ENCODE measurements at regions not wholly inside any gene's neighbourhood (a gene's known extent, or its start where the extent isn't known, plus 50 kb on each side); places are given as distances from the start of the nearest gene placed in this dataset.

DNA sequence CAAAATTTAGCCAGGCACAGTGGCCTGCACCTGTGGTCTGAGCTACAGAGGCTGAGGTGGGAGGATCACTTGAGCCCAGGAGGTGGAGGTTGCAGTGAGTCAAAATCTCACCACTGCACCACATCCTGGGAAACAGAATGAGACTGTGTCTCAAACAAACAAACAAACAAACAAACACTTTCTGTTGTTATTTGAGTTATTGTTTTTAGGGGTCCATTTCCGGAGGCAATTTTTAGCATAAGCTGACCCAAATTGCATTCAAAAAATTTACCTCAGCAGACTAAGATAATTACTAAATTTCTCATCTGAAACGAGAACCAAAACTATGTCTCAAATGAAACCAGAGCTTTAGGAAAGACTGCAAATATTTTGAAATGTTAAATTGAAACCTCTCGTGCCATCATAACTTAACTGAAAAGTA is 1485.1 kb downstream of the EFNA5 start:
- ATAC-seq (ENCODE audit: low read depth) = no peak
- TF ChIP-seq, protein P1, sequence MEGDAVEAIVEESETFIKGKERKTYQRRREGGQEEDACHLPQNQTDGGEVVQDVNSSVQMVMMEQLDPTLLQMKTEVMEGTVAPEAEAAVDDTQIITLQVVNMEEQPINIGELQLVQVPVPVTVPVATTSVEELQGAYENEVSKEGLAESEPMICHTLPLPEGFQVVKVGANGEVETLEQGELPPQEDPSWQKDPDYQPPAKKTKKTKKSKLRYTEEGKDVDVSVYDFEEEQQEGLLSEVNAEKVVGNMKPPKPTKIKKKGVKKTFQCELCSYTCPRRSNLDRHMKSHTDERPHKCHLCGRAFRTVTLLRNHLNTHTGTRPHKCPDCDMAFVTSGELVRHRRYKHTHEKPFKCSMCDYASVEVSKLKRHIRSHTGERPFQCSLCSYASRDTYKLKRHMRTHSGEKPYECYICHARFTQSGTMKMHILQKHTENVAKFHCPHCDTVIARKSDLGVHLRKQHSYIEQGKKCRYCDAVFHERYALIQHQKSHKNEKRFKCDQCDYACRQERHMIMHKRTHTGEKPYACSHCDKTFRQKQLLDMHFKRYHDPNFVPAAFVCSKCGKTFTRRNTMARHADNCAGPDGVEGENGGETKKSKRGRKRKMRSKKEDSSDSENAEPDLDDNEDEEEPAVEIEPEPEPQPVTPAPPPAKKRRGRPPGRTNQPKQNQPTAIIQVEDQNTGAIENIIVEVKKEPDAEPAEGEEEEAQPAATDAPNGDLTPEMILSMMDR (IDR thresholded peaks at IDR 0.05) = no peak
- peaks cover 3% of the 10 kb centered on the region for H3K9me3 Mint-ChIP-seq

DNA sequence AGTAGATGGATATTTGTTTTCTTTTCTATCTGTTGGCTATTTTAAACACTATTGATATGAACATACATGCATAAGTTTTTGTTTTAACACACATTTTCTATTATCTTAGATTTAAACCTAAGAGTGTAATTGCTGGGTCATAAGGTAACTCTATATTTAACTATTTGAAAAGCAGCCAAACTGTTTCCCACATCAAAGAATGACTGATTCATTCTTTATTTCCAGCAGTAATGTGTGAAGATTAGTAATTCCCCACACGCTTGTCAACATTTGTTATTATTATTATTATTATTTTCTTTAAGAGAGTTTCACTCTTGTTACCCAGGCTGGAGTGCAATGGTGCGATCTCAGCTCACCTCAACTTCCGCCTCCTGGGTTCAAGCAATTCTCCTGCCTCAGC is 1495.8 kb downstream of the EFNA5 start:
- peaks cover 14% of the 10 kb centered on the region for H3K9me3 Mint-ChIP-seq

More for the DNA sequence above, 1485.1 kb downstream of the EFNA5 start:
- Mint-ChIP-seq H3K4me3 (no peak overlapping the region), H3K4me1 (no peaks in the 10 kb centered on the region), H3K36me3 (ENCODE audit: low read depth) (no peaks in the 10 kb centered on the region), H3K27me3 (no peaks in the 10 kb centered on the region), H3K27ac (no peak overlapping the region)
- intact Hi-C loops (cut with micrococcal nuclease) = no loop called here
- no peak for DNase-seq
- ChIA-PET POLR2A (no interaction called here), CTCF (no interaction called here)

DNA sequence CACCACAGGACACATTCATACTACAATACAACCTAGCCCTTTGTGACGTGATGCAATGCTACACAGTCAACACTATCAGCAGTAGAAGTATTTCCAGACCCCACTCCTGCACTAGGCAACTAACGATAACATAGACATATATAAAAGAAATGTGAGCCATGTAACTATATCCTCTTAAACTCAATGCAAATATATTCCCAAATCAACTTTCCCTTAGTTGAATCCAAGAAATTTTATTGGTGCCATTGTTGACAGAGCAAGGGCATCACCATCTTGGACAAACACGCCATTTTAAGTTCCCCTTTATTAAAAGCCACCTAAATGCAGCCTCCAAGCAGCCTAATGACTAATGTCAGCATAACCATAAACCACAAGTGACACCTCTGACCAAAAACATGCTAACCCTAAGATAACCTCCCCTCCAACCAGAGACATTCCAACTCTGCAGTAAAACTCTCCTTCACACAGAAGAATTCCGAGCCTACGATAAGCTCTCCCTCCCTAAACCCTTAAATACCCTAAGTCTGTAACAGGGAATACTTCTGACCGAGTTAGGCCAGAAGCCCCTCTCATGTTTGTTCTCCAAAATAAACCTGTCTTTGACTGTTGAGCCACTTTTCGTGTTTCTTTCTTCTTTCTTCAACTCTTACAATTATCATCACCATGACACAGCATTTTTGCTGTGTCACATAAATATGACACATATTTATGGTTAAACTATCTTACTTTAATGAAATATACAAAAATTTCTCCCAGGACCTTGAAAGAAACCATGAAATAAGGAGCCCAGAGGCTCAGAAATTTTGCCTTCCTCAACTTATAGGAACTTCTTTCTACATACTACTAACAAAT is 1497.8 kb downstream of the EFNA5 start:
- Mint-ChIP-seq H3K27ac (no peak overlapping the region), H3K9me3 (peaks cover 13% of the 10 kb centered on the region), H3K4me3 (no peak overlapping the region), H3K4me1 (no peaks in the 10 kb centered on the region), H3K36me3 (ENCODE audit: low read depth) (no peaks in the 10 kb centered on the region), H3K27me3 (no peaks in the 10 kb centered on the region)
- POLR2A ChIA-PET = no interaction called here
- DNase-seq = no peak
- no peak for ATAC-seq (ENCODE audit: low read depth)
- intact Hi-C loops (cut with micrococcal nuclease) = no loop called here
- CTCF ChIA-PET = no interaction called here
- TF ChIP-seq, protein P1 (IDR thresholded peaks at IDR 0.05) = no peak

More for the DNA sequence above, 1495.8 kb downstream of the EFNA5 start:
- ATAC-seq (ENCODE audit: low read depth) = no peak
- no peak for DNase-seq
- ChIA-PET CTCF (no interaction called here), POLR2A (no interaction called here)
- H3K27me3 Mint-ChIP-seq = no peaks in the 10 kb centered on the region
- TF ChIP-seq, protein P1 (IDR thresholded peaks at IDR 0.05) = no peak
- no peaks in the 10 kb centered on the region for H3K4me1 Mint-ChIP-seq
- H3K36me3 Mint-ChIP-seq (ENCODE audit: low read depth) = no peaks in the 10 kb centered on the region
- intact Hi-C loops (cut with micrococcal nuclease) = no loop called here
- no peak overlapping the region for H3K27ac Mint-ChIP-seq
- no peak overlapping the region for H3K4me3 Mint-ChIP-seq

DNA sequence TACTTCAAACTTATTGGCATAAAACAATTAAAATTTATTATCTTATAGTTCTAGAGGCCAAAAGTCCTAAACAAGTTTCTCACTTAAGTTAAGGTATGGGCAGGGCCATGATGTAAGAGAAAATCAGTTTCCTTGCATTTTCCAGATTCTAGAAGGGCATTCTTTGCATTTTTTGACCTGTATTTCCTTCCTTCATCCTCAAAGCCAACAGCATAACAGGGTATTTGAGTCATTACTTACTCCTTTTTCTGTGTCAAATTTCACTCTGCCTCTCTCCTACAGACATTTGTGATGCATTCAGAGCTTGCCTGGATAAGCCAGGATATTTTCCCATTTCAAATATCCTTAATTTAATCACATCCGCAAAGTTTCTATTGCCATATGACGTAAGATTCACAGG is 1499.0 kb downstream of the EFNA5 start:
- no peak for ATAC-seq (ENCODE audit: low read depth)
- Mint-ChIP-seq H3K4me3 (no peak overlapping the region), H3K36me3 (ENCODE audit: low read depth) (no peaks in the 10 kb centered on the region), H3K9me3 (peaks cover 13% of the 10 kb centered on the region), H3K27ac (no peak overlapping the region), H3K27me3 (no peaks in the 10 kb centered on the region), H3K4me1 (no peaks in the 10 kb centered on the region)
- intact Hi-C loops (cut with micrococcal nuclease) = no loop called here
- POLR2A ChIA-PET = no interaction called here
- CTCF ChIA-PET = no interaction called here
- DNase-seq = no peak
- TF ChIP-seq, protein P1 (IDR thresholded peaks at IDR 0.05) = no peak

DNA sequence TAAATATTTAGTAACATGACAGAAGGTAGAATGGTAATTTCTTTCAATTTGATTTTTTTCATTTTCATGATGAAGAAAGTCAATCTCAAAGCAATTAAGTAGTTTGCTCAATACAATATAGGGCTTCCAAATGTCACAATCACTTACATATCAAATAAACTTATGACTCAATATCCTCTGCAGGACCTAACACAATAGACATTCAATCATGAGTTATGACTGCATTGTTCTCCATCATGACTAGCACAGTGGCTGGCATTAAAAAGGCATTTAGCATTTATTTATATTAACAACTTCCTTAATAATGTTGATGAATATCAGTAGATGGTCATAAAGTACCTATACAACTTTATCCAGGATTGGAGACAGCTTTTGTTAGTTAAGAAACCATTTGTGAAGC is 1499.6 kb downstream of the EFNA5 start:
- Mint-ChIP-seq H3K27me3 (no peaks in the 10 kb centered on the region), H3K36me3 (ENCODE audit: low read depth) (no peaks in the 10 kb centered on the region), H3K4me3 (no peak overlapping the region), H3K27ac (no peak overlapping the region), H3K9me3 (peaks cover 13% of the 10 kb centered on the region), H3K4me1 (no peaks in the 10 kb centered on the region)
- TF ChIP-seq, protein P1 (IDR thresholded peaks at IDR 0.05) = no peak
- intact Hi-C loops (cut with micrococcal nuclease) = no loop called here
- no peak for DNase-seq
- ChIA-PET POLR2A (no interaction called here), CTCF (no interaction called here)
- ATAC-seq (ENCODE audit: low read depth) = no peak

All from activated B cell treated with CpG ODN at 0.5 μM for 24 hours (primary cell).